ENCODE measurements at regions not wholly inside any gene's neighbourhood (a gene's known extent, or its start where the extent isn't known, plus 50 kb on each side); places are given as distances from the start of the nearest gene placed in this dataset.
"Not testable (repeated sequence)": the region's sequence is repeated elsewhere in the genome, so short reads cannot be mapped to it uniquely, and the experiment has no call there.

- DNase-seq, result no peak
Measured at GRCh38 chr5:155116456-155117251, 103.1 kb downstream of the KIF4B start.

DNA sequence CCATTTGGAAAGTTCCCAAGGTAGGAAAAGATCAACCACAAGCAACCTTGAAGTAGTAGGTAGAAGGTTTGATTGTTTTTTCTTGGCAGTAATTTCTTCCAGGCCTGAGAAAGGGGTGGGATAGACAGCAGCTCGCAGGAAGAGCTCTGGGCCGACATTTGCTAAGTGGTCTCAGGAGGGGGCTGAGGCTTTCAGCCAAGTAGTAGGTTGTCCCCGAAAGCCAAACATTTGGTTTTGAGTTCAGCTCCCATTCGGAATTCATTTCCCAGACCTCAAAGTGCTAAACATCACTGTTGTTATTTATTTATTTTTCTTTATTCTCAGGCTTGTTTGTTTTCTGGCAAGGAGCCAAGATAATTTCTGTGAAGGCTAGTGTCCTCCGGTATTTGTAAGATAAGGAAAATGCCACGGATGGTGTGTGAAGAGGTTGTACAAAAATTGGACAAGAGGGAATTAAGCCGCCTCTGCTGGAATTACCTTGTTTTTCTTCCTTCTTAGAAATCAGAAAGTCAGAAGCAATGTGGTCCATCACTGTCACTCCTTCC is 112.1 kb downstream of the KIF4B start:
- DNase-seq, result no peak

DNA sequence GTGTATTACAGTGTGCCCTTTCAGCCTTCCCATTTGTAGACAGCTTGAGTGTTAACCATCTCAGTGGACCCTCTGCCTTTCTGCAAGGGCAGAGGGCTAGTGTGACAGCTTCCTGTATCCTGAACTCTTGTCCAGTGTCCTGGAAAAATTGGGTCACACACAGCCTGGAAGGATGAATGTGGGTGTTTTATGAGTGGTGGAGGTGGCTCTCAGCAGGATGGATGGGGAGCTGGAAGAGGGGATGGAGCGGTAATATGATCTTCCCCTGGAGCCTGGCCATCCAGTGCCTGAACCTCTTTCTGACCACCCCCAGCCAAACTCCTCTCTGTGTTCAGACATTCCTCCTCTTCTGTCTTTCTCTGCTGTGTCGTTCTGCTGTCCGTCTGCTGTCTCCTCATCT is 113.0 kb downstream of the KIF4B start:
- no peak for DNase-seq

- DNase-seq, result no peak
Measured at GRCh38 chr5:155127552-155127951, 114.0 kb downstream of the KIF4B start.

DNA sequence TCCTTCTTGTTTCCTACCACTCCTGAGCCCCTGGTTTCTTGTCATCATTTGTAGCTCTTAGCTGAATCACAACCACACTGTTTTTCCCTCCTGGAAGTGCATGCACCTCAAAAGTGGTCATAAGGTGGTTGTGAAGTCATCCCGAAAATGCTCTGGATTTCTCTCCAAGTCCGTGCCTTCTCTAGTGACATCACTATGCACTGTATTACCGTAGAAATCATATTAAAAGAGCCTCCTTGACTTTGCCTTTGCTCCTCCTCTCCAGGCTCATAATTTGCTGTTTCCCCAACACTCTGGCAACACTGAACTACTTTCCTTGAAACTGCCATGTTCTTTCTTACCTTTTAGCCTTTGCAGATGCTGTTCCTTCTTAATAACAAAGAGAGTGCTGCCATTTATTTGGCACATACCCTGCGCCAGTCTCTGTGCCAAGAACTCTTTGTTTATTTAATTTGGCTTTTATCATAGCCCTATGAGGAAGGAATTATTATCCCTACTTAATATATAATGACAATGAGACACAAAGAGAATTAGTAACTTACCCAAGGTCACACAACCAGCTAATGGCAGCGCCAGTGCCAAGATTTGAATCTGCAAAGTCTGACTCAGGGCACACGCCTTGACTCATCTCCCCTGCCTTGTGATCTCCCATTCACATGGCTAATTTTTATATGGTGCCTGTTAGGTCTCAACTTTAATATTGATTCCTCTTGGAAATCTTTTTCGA is 115.4 kb downstream of the KIF4B start:
- DNase-seq, result no peak

- no peak for DNase-seq
Measured at GRCh38 chr5:155129513-155129880, 115.9 kb downstream of the KIF4B start.

DNA sequence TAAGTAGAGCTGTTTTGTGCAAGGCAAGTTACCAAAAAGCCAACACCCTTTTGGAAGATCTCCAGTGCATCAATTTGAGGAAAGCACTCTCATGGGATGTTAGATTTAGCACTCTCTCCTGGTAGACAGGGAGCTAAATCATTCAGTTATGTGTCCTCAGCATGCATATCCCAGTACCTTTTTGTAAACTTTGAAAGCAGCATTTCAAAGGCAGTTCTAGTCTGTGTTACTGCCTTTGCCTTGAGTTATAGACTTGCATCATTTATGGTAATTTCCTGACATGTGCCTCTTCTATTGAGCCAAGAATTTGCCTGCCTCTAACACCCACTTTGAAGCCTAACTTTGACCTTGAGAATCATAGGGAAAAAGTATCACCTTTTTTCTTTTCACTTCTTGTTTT is 120.6 kb downstream of the KIF4B start:
- no peak for DNase-seq

DNA sequence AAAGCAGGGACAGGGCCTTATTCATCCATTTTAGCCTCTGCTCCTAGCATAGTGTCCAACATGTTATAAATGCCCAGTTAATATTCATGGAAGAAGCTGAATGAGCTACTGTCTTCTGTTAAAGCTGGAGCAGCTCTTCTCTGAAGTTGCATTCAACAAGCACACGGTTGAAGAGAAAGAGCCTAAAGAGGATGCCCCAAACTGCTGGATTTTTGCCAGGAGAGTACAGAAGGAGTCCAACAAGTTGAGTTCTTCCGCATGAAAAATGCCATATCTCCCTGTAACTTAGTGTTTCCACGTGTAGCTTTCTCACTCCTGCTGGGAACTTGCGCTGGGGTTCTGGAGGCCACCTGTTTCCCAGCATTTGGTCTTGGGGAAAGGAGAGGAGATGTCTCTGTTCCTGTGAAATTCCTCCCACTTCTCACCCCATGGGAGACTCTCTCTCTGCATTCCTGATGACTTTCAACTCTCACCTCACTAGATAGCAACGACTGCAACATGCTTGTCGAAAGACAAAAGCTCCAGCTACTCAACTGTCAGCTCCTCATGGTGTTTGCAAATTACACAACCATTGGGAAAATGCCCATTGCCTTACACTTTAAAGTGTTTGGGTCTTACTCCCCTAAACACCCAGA is 122.8 kb downstream of the KIF4B start:
- DNase-seq, result no peak

- no peak for DNase-seq
Measured at GRCh38 chr5:155137683-155138082, 124.1 kb downstream of the KIF4B start.

DNA sequence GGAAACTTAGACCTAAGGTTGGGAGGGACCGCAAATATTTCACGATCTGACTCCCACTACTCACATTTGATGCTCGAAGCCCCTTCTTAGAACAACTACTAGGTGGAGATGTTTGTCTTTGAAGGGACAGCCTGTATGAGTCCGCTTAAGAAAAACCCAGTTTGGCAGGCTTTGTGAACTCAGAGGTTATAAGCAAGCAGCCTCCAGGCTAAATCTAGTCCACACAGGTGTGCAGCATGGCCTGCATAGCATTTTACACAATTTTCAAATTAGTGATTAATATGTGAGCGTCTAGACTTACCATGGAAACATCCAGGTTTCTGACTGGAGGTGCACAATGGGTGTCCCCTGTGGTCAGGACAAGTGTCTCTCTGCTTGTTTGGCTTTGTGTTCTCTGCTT is 127.1 kb downstream of the KIF4B start:
- no peak for DNase-seq

GRCh38 chr5:155144956-155145355 is 131.4 kb downstream of the KIF4B start:
- DNase-seq, result no peak

DNA sequence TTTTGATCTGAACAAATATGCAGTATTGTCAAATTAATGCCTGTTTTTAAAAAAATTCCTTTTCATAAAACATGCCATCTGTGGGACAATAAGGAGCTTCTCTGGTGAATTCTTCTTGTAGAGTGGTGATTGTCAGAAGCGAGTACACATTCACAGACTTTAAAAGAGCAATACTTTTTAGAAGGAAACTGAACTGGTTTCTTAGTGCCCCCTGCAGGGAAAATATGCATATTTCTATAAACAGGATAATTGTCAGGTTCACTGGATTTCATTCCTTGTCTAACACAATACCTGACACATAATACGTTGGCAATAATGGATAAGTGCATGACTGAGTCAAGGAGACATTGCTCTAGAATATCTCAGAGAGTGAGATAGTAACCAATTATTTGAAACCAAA is 133.7 kb downstream of the KIF4B start:
- no peak for DNase-seq

GRCh38 chr5:155148694-155149093 is 135.1 kb downstream of the KIF4B start:
- no peak for DNase-seq

- no peak for DNase-seq
Measured at GRCh38 chr5:155150012-155150411, 136.5 kb downstream of the KIF4B start.

DNA sequence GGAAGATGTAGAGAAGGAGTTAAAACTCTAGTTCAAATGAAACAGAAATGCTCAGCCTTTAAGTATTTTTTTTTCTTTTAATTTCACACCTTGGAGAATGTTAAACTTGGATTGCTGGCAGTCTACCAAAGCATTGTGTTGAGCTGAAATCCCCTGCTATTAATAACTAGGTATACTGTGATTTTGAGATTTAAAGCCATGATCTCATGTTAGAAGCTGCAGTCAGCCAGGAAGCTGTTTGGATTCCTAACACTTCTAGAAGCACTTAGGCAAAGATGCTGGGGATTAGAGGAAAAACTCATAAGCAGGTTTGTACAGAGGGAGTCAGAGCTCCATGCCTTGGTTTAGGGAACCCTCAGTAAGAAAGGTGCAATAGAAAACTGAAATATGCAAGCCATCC is 141.4 kb downstream of the KIF4B start:
- DNase-seq, result no peak

GRCh38 chr5:155163084-155163483 is 149.5 kb downstream of the KIF4B start:
- DNase-seq, result not testable (repeated sequence)

- no peak for DNase-seq
Measured at GRCh38 chr5:155167736-155168135, 154.2 kb downstream of the KIF4B start.

- DNase-seq, result no peak
Measured at GRCh38 chr5:155181542-155181941, 168.0 kb downstream of the KIF4B start.

- no peak for DNase-seq
Measured at GRCh38 chr5:155189476-155189875, 175.9 kb downstream of the KIF4B start.

DNA sequence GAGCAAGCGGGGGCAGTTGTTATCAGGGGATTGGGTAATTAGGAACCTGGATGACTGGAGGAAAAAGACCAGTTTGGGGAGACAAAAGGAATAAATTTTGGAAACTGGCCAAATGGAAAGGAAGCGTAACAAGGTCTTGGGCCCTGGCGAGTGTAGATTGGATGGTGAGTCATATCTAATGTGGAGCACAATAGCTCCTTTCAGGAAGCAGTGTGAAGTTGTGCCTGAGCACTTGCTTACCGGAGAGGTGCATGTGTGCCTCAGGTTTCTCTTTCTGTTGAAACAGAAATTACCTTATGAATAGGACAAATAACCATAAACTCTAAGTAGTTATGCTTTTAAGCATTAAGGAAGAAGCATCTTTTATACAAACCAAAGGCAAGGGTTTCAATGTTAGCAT is 176.4 kb downstream of the KIF4B start:
- no peak for DNase-seq

GRCh38 chr5:155193029-155193428 is 179.5 kb downstream of the KIF4B start:
- DNase-seq, result no peak

- no peak for DNase-seq
Measured at GRCh38 chr5:155193483-155194107, 180.0 kb downstream of the KIF4B start.

DNA sequence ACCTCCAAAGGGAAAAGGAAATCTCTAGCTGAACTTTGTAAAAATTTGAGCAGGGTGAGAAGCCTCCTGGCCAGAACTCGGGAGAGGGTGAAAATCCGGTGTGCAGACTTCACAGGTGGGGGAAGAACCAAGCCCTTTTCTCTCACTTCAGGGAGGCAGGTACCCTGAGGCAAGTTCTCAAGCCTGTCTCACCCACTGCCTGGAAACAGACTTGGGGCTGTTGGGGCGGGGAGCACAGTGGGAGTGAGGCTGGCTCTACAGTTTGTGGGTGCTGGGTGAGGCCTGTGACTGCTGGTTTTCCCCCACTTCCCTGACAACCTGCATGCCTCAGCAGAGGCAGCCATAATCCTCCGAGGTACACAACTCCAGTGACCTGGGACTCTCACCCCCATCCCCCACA is 187.1 kb downstream of the KIF4B start:
- no peak for DNase-seq

All from NK-92 treated with Interleukin-12 subunit alpha and Interleukin-12 subunit beta, amount 100 ng/mL, for 24 hours (cell line).